ENCODE measurements at regions not wholly inside any gene's neighbourhood (a gene's known extent, or its start where the extent isn't known, plus 50 kb on each side); places are given as distances from the start of the nearest gene placed in this dataset.

DNA sequence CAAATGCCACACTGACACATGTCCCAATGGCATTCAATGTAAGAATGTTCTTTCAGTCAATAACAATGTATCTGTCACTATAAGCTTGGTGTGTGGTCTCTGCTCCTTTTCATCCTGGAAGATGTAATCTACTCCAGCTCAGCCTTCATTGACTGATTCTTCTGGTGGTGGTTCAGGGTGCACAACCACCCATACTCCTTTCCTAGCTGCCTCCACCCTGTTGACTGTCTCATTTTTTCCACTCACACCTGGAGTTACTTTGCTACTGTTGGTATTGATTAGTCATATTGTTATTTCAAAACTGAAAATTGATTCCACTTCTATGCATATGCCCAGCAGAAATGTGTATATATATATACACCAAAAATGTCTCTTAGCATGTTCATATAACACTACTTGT, 140.5 kb downstream of the ASB9 start:
- no peak overlapping the region for H3K4me3 ChIP-seq (ENCODE audit: control insufficient read depth, low read depth, low read length)
- TF ChIP-seq, protein P1, sequence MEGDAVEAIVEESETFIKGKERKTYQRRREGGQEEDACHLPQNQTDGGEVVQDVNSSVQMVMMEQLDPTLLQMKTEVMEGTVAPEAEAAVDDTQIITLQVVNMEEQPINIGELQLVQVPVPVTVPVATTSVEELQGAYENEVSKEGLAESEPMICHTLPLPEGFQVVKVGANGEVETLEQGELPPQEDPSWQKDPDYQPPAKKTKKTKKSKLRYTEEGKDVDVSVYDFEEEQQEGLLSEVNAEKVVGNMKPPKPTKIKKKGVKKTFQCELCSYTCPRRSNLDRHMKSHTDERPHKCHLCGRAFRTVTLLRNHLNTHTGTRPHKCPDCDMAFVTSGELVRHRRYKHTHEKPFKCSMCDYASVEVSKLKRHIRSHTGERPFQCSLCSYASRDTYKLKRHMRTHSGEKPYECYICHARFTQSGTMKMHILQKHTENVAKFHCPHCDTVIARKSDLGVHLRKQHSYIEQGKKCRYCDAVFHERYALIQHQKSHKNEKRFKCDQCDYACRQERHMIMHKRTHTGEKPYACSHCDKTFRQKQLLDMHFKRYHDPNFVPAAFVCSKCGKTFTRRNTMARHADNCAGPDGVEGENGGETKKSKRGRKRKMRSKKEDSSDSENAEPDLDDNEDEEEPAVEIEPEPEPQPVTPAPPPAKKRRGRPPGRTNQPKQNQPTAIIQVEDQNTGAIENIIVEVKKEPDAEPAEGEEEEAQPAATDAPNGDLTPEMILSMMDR (conservative IDR thresholded peaks at IDR 0.05; ENCODE audit: control insufficient read depth, insufficient read depth, low read depth, low read length), result no peak
- DNase-seq (ENCODE audit: low read depth), result no peak

DNA sequence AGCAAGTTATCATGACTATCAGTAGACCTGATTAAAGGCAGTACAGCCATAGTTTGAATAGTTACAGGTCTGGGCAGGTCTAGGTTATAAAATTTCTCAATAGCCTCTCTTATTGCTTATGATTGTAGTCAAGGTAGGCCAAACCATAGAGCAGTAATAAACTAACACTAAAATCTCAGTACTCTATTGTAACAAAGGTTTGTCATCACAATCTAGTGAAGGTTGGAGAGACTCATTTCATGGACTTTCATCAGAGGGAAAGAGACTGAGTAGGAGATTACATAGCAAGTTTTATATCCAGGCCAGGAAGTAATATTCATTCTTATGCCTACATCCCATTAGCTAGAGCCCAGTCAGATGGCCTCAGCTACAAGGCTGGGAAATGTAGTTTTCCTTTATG, 141.0 kb downstream of the ASB9 start:
- TF ChIP-seq, protein P1 (conservative IDR thresholded peaks at IDR 0.05; ENCODE audit: control insufficient read depth, insufficient read depth, low read depth, low read length), result no peak
- no peak for DNase-seq (ENCODE audit: low read depth)
- no peak overlapping the region for H3K4me3 ChIP-seq (ENCODE audit: control insufficient read depth, low read depth, low read length)

DNA sequence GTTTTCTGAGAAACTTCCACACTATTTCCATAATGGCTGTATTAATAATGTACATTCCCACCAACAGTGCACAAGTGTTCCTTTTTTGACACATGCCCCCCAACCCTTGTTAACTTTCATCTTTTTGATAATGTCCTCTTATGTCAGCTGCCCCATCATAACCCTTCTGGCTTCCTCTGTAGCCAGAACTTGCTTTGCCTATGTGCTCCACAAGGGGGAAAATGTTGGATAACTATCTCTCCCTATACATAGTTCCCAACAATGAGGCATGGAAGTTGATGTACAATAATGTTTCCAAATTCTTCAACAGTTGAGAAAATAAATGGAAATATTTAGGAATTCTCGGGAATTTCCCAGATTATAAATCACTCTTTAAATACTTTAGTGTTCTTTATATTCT, 142.9 kb downstream of the ASB9 start:
- TF ChIP-seq, protein P1 (conservative IDR thresholded peaks at IDR 0.05; ENCODE audit: control insufficient read depth, insufficient read depth, low read depth, low read length), result peak; percentile 6
- DNase-seq (ENCODE audit: low read depth), result no peak
- no peak overlapping the region for H3K4me3 ChIP-seq (ENCODE audit: control insufficient read depth, low read depth, low read length)

DNA sequence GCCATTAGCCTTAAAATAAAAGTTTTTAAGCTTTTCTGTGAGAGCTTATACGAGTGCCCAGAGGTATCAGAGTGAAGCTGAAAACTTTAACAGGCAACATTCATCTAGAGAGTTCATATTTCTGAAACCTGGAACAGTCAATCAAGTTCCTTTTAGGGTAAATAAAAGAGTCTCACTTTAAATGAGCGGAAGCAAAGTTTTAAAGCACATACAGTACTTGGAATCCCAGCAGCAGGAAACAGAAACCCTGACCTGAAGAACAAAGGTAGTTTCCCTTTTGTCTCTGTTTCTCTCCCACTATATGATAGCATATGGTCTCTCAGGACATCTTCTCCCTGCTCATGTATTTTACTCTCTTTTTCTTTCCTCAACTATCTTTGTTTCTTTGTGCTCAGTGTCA, 153.0 kb downstream of the ASB9 start:
- H3K4me3 ChIP-seq (ENCODE audit: control insufficient read depth, low read depth, low read length), result no peak overlapping the region
- TF ChIP-seq, protein P1 (conservative IDR thresholded peaks at IDR 0.05; ENCODE audit: control insufficient read depth, insufficient read depth, low read depth, low read length), result no peak
- no peak for DNase-seq (ENCODE audit: low read depth)

DNA sequence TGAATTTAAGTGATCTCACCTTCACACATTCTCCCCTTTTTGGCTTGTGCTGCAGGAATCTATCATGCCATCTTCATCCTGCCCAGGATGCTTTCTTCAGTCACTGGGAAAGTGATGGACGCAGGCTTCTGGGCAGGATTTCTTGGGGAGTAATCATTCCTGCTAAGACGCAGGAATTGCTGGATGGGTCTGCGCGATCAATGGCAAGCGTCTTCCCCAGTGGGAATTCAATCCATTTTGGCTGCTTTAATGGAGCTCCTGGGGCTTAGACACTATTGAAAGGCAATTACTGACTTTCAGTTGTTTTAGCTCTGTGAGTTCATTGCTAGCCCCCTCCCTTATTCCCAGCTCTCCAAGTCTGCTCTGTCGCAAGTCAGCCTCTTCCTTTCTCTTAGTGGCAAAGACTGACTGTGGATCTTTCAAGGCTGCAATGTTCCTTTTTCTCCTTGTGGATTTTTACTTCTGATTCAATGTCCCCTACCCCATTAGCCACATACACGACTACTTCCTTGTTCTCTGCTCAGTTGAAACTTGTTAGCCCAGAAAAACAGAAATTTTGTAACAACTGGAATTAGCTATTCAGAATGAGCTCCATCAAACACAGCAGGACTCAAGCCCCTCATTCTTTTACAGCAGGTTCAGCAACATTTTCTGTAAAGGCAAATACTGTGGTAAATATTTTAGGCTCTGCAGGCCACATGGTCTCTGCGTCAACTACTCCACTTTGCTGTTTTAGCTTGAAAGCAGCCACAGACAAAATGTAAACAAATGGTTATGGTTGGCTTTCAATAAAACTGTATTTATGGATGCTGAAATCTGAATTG, 154.9 kb downstream of the ASB9 start:
- TF ChIP-seq, protein P1 (conservative IDR thresholded peaks at IDR 0.05; ENCODE audit: control insufficient read depth, insufficient read depth, low read depth, low read length), result no peak
- H3K4me3 ChIP-seq (ENCODE audit: control insufficient read depth, low read depth, low read length), result no peak overlapping the region
- no peak for DNase-seq (ENCODE audit: low read depth)

DNA sequence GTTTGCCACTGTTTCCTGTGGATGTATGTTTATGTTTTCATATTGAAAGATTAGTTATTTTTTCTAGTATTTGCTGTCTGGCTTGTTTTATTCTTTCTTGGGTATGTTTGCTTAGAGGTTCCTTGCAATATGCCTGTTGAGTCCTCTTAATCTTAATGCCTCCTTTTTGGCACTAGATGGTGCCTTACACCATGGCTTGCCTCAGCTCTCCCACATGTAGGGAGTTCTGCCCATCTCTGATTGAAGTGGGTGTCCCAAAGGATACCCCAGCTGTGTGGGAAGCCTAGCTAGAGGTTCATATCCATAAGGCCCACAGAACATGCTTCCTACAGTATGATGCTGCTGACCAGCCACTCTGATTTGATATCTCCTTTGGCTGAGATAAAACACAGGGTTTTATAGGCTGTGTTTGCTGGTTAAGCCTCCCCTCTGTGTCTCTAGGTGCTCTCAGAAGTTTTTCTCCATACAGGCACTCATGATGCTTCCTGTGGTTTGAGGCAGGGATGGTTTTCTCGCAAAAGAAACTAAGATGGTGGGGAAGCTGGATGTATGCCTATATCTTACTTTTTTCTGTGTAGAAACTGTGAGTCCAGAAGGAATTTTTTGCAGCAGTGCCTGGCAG, 162.4 kb downstream of the ASB9 start:
- no peak for DNase-seq (ENCODE audit: low read depth)

More for the DNA sequence above, 162.4 kb downstream of the ASB9 start:
- TF ChIP-seq, protein P1 (conservative IDR thresholded peaks at IDR 0.05; ENCODE audit: control insufficient read depth, insufficient read depth, low read depth, low read length), result no peak
- no peak overlapping the region for H3K4me3 ChIP-seq (ENCODE audit: control insufficient read depth, low read depth, low read length)
